K562 (cell line): ENCODE measurements at regions not wholly inside any gene's neighbourhood (a gene's known extent, or its start where the extent isn't known, plus 50 kb on each side); places are given as distances from the start of the nearest gene placed in this dataset.
A peak's percentile ranks its signal among the peaks of the same experiment; 100 is the strongest.

Source experiments
- ATAC-seq: fragments of 200-7000 bp; cut with Tn5 transposase; 3 replicates; pipeline ENCODE4 v1.9.1; 2020; ENCODE audit warnings: moderate library complexity
- BruUV-seq: library from RNA; stranded (reverse); fragments of 400-500 nt; replicated peaks from 2 replicates; lab custom pipeline; 2021; lab: Mats Ljungman, UMichigan
- CTCF ChIA-PET: fragments of 300-600 bp; formaldehyde crosslinking; extraction: SDS; loops from one replicate; lab custom pipeline; 2021; ENCODE audit warnings: low intra/inter-chr PET ratio; lab: Yijun Ruan, JAX
- POLR2A ChIA-PET: fragments of 300-600, 350-650 bp; sonication (Branson Sonifier 250); formaldehyde crosslinking; extraction: SDS; loops from one replicate; lab custom pipeline; 2021; ENCODE audit warnings: antibody characterized with exemption, inconsistent platforms; lab: Yijun Ruan, JAX
- DNase-seq, 4 experiments: peaks; one replicate each; pipeline versions ENCODE4 v3.0.0 to v3.0.0-alpha.2; 2011 to 2018; ENCODE audit warnings: low spot score in 3 of 4, mixed read lengths in 3 of 4; ENCODE audit errors: extremely low read depth in 1 of 4
- FAIRE-seq: peaks from 2 replicates; lab custom pipeline; 2011; peaks lifted over from hg19 to GRCh38; lab: Jason Lieb, UNC
- H2AFZ ChIP-seq: 2 replicates; pipeline ENCODE4 v1.6.0; 2011; ENCODE audit warnings: low read depth, low read length, control low read depth, inconsistent platforms
- H3K27ac ChIP-seq: fragments of 200-600 bp; 3 replicates; pipeline ENCODE4 v1.8.0; 2011; ENCODE audit warnings: low read depth, mild to moderate bottlenecking, control low read depth, inconsistent platforms, low read length, moderate library complexity, mixed read lengths; ENCODE audit errors: extremely low read depth
- H3K27me3 ChIP-seq, 2 experiments: fragments of 300-600 bp in 1 of 2; 2 replicates in 1 of 2; 3 replicates in 1 of 2; pipeline versions ENCODE4 v1.6.0 to v1.8.0; 2011; ENCODE audit warnings: inconsistent platforms in 2 of 2, low read length in 2 of 2, mild to moderate bottlenecking in 1 of 2, mixed read lengths in 1 of 2, moderate library complexity in 1 of 2; ENCODE audit not compliant: control insufficient read depth in 2 of 2, insufficient read depth in 2 of 2
- H3K36me3 ChIP-seq: fragments of 300-600 bp; 3 replicates; pipeline ENCODE4 v1.8.0; 2011; ENCODE audit warnings: mild to moderate bottlenecking, low read length, inconsistent platforms; ENCODE audit not compliant: control insufficient read depth, insufficient read depth
- H3K4me1 ChIP-seq, 2 experiments: fragments of 200-600 bp in 1 of 2; replicated peaks in 1 of 2; 2 replicates in 1 of 2; 3 replicates in 1 of 2; pipeline versions ENCODE4 v1.5.1 to v1.8.0; 2011; ENCODE audit warnings: inconsistent platforms in 2 of 2, low read length in 2 of 2, mild to moderate bottlenecking in 1 of 2, mixed read lengths in 1 of 2, moderate library complexity in 1 of 2; ENCODE audit not compliant: control insufficient read depth in 2 of 2, insufficient read depth in 2 of 2
- H3K4me2 ChIP-seq: 2 replicates; pipeline ENCODE4 v1.6.1; 2011; ENCODE audit warnings: low read length, control low read depth, inconsistent platforms, mixed read lengths; ENCODE audit not compliant: insufficient read depth
- H3K4me3 ChIP-seq: fragments of 200-600 bp; sonication (generic), shearing (Covaris generic); 2 replicates; pipeline ENCODE4 v1.5.1; 2016; ENCODE audit warnings: control low read depth, inconsistent platforms
- H3K79me2 ChIP-seq: fragments of 200-600 bp; 3 replicates; pipeline ENCODE4 v1.8.0; 2011; ENCODE audit warnings: low read length, inconsistent platforms; ENCODE audit not compliant: control insufficient read depth, insufficient read depth
- H3K9ac ChIP-seq, 2 experiments: 2 replicates each; pipeline versions ENCODE4 v1.6.0 to v1.6.1; 2011; ENCODE audit warnings: low read depth in 2 of 2, low read length in 2 of 2, control low read depth in 1 of 2, inconsistent platforms in 1 of 2, mild to moderate bottlenecking in 1 of 2, mixed read lengths in 1 of 2; ENCODE audit not compliant: insufficient read depth in 1 of 2
- H3K9me1 ChIP-seq: one replicate; pipeline ENCODE4 v1.6.0; 2011; ENCODE audit warnings: inconsistent platforms, mild to moderate bottlenecking, low read length, moderate library complexity; ENCODE audit not compliant: control insufficient read depth, insufficient read depth
- H3K9me3 ChIP-seq: replicated peaks from 2 replicates; pipeline ENCODE4 v1.5.1; 2011; ENCODE audit warnings: low read depth, low read length, inconsistent platforms; ENCODE audit not compliant: control insufficient read depth, insufficient read depth
- H4K20me1 ChIP-seq: replicated peaks from 2 replicates; pipeline ENCODE4 v1.6.1; 2011; ENCODE audit warnings: low read length, inconsistent platforms, mixed read lengths; ENCODE audit not compliant: control insufficient read depth, insufficient read depth
- BCLAF1 ChIP-seq, 2 experiments: fragments of 450-650 bp in 1 of 2; IDR thresholded peaks; 2 replicates each; pipeline ENCODE4 v1.6.1; 2011 to 2017; ENCODE audit warnings: low read depth in 2 of 2, antibody characterized with exemption in 1 of 2, borderline replicate concordance in 1 of 2, low read length in 1 of 2, mild to moderate bottlenecking in 1 of 2, mixed read lengths in 1 of 2; ENCODE audit not compliant: control insufficient read depth in 1 of 2
- BCOR ChIP-seq: fragments of 450-650 bp; IDR thresholded peaks from 2 replicates; pipeline ENCODE4 v1.6.1; 2016
- DMBX1 ChIP-seq: fragments of 250-450 bp; sonication (Bioruptor Pico); IDR thresholded peaks from 2 replicates; pipeline ENCODE4 v1.8.0; 2022; ENCODE audit warnings: inconsistent platforms, mild to moderate bottlenecking, moderate library complexity, borderline replicate concordance
- KAT2B ChIP-seq: IDR thresholded peaks from one replicate; pipeline ENCODE4 v1.6.1; 2012; ENCODE audit warnings: low read depth, mild to moderate bottlenecking, control low read depth, inconsistent platforms, low read length, moderate library complexity
- KDM1A ChIP-seq, 2 experiments: fragments of 450-650 bp; IDR thresholded peaks; 2 replicates each; pipeline ENCODE4 v1.6.1; 2016; ENCODE audit warnings: mild to moderate bottlenecking in 2 of 2
- PURB ChIP-seq: sonication (generic); formaldehyde crosslinking; IDR thresholded peaks from 2 replicates; pipeline ENCODE4 v1.9.0; 2021; ENCODE audit warnings: low read depth, mild to moderate bottlenecking, missing genetic modification reagents
- RBM25 ChIP-seq: fragments of 200-400 bp; formaldehyde crosslinking; IDR thresholded peaks from 2 replicates; pipeline ENCODE4 v1.6.1; 2018; ENCODE audit warnings: low read length, low read depth, moderate library complexity; ENCODE audit not compliant: severe bottlenecking
- SMAD2 ChIP-seq: fragments of 150-350 bp; IDR thresholded peaks from 2 replicates; pipeline ENCODE4 v1.6.1; 2014; ENCODE audit warnings: low read depth, mild to moderate bottlenecking, low read length
- STAG1 ChIP-seq: sonication (generic); formaldehyde crosslinking; IDR thresholded peaks from 2 replicates; pipeline ENCODE4 v1.5.0; 2020; ENCODE audit warnings: missing genetic modification reagents, borderline replicate concordance
- ZBTB26 ChIP-seq: fragments of 450-650 bp; formaldehyde crosslinking; IDR thresholded peaks from 2 replicates; pipeline ENCODE4 v1.4.0; 2022; ENCODE audit warnings: missing genetic modification characterization
- ZFP36 ChIP-seq: fragments of 150-350 bp; IDR thresholded peaks from 2 replicates; pipeline ENCODE4 v1.6.1; 2018; ENCODE audit warnings: low read length, low read depth; ENCODE audit not compliant: partially characterized antibody
- ZNF518B ChIP-seq: fragments of 250-450 bp; sonication (Bioruptor Pico); IDR thresholded peaks from 2 replicates; pipeline ENCODE4 v1.5.0; 2021; ENCODE audit warnings: mild to moderate bottlenecking, moderate library complexity
- ZNF79 ChIP-seq: fragments of 250-450 bp; sonication (Bioruptor Pico); IDR thresholded peaks from 2 replicates; pipeline ENCODE4 v1.4.0; 2020; ENCODE audit warnings: low read depth, mild to moderate bottlenecking, moderate library complexity
- WGBS: fragments of 100-300 bp; shearing (Covaris generic); methylation state at CpG from one replicate; pipeline ENCODE4 v1.1.6; 2016; ENCODE audit warnings: low coverage, mixed read lengths; ENCODE audit not compliant: insufficient coverage; ENCODE audit errors: missing lambda C conversion rate; 5-methylcytosine and 5-hydroxymethylcytosine counted together
- in situ Hi-C: fragments of 300-500 bp; cut with MboI; formaldehyde crosslinking; loops from 4 replicates; pipeline ENCODE4 v1.15.0; 2018; ENCODE audit warnings: inconsistent platforms, mixed read lengths
- intact Hi-C: fragments of 100-400 bp; cut with micrococcal nuclease; formaldehyde crosslinking; loops from 2 replicates; pipeline ENCODE4 v1.14.2; 2022

- BruUV-seq = no TSS peak
- Histone ChIP-seq H3K9me1 (no peaks in the 10 kb centered on the region), H3K4me1 (peaks cover 0 to 42% of the 10 kb centered on the region in 2 experiments; a peak in 4 of 5 replicates), H2AFZ (peak overlapping the region; percentile 87), H3K9ac (peak overlapping the region in 1 of 2 experiments; percentile 63; a peak in 2 of 4 replicates), H3K79me2 (no peaks in the 10 kb centered on the region), H3K4me3 (no peak overlapping the region), H3K27me3 (no peaks in the 10 kb centered on the region), H3K27ac (peak overlapping the region; percentile 81), H3K4me2 (no peak overlapping the region), H4K20me1 (no peaks in the 10 kb centered on the region), H3K9me3 (0 out of 2 replicates have a peak, but pooled peaks cover 2% of the 10 kb centered on the region), H3K36me3 (no peaks in the 10 kb centered on the region)
- POLR2A ChIA-PET = interaction anchor here (0.8 to 1.4 kb wide), 8 partner anchors 9 to 398 kb away, joined by 3 to 7 read pairs (median 3); no protein-coding TSS in a partner anchor
- FAIRE-seq = no peak
- in situ Hi-C loops = loop anchor here (10.0 kb wide), 1 partner anchor 406 kb away; the partner anchor contains the start of gene NR2F2
- no peak for DNase-seq
- intact Hi-C loops = loop anchor here (1.0 to 10.0 kb wide), 3 partner anchors 206 to 402 kb away; partner anchors contain the start of gene NR2F2
- no peak for ATAC-seq
- 64% methylated on average over 3 of the region's 3 CpGs for WGBS
- CTCF ChIA-PET = no interaction called here
- peak; percentile 30 for TF ChIP-seq ZFP36
- no peak for TF ChIP-seq ZNF518B (CRISPR knock-in tag)
- no peak for TF ChIP-seq DMBX1
- no peak for TF ChIP-seq STAG1 (CRISPR knock-in tag)
- no peak for TF ChIP-seq ZBTB26
- peak; percentile 67; the same call in 1 of the 2 replicates for TF ChIP-seq BCOR
- TF ChIP-seq BCLAF1 (IDR thresholded peaks at IDR 0.05; ENCODE audit: borderline replicate concordance in 1 of 2, control insufficient read depth in 1 of 2, low read depth in 2 of 2, low read length in 1 of 2) = no peak
- TF ChIP-seq PURB = no peak
- TF ChIP-seq RBM25 = peak; percentile 88
- TF ChIP-seq KDM1A (IDR thresholded peaks at IDR 0.05) = no peak; a peak in 2 of 4 replicates
- TF ChIP-seq SMAD2 = no peak
- no peak for TF ChIP-seq ZNF79 (CRISPR knock-in tag)
- no peak for TF ChIP-seq KAT2B
Observed at GRCh38 chr15:95928822-95929221, 401.7 kb upstream of the NR2F2 start.
